Ovary (tissue), 7 donors: ENCODE measurements at regions not wholly inside any gene's neighbourhood (a gene's known extent, or its start where the extent isn't known, plus 50 kb on each side); places are given as distances from the start of the nearest gene placed in this dataset.

Source experiments
- DNase-seq, 5 donors: peaks; one replicate each; pipeline ENCODE4 v3.0.0-alpha.2; 2019 to 2020
- H3K27ac ChIP-seq, 2 donors: fragments of 200-600 bp; one replicate each; pipeline versions ENCODE4 v1.5.1 to v1.8.0; 2019 to 2022
- H3K27me3 ChIP-seq: fragments of 200-600 bp; one replicate; pipeline ENCODE4 v1.8.0; 2022
- H3K36me3 ChIP-seq: fragments of 200-600 bp; sonication (generic); one replicate; pipeline ENCODE4 v1.5.1; 2019
- H3K4me1 ChIP-seq: one replicate; pipeline ENCODE4 v1.8.1; 2013; ENCODE audit warnings: mild to moderate bottlenecking, moderate library complexity; ENCODE audit not compliant: insufficient read depth
- H3K4me3 ChIP-seq: fragments of 200-600 bp; sonication (generic); one replicate; pipeline ENCODE4 v1.5.1; 2017
- H3K9me3 ChIP-seq, 2 donors: fragments of 200-600 bp in 1 of 2; sonication (generic) in 1 of 2; one replicate each; pipeline versions ENCODE4 v1.5.1 to v1.8.1; 2013 to 2019; ENCODE audit warnings: mild to moderate bottlenecking in 1 of 2, moderate library complexity in 1 of 2
- EP300 ChIP-seq: sonication (generic); formaldehyde crosslinking; IDR thresholded peaks from one replicate; pipeline ENCODE4 v1.6.1; 2017; ENCODE audit warnings: antibody characterized with exemption
- POLR2A ChIP-seq: fragments of 450-650 bp; IDR thresholded peaks from one replicate; pipeline ENCODE4 v1.6.1; 2017; ENCODE audit warnings: antibody characterized with exemption, mild to moderate bottlenecking, moderate library complexity
- WGBS, 3 donors: extraction: QIAGEN DNeasy Blood & Tissue Kit in 1 of 3; methylation state at CpG; one replicate each; pipeline versions ENCODE4 v1.1.5 to v1.1.7; 2013 to 2017; 5-methylcytosine and 5-hydroxymethylcytosine counted together
- intact Hi-C, 4 donors: fragments of 100-400 bp; cut with DNase I; formaldehyde crosslinking; loops; one replicate each; pipeline versions ENCODE4 v1.11.0 to v1.15.1; 2022 to 2023
- TF ChIP-seq, protein P1 (sequence below), 3 donors: fragments of 450-650 bp in 2 of 3; fragments of 200-600 bp in 1 of 3; IDR thresholded peaks; one replicate each; pipeline versions ENCODE4 v1.5.1 to v1.8.0; 2016 to 2022; ENCODE audit warnings: antibody characterized with exemption in 3 of 3, mild to moderate bottlenecking in 1 of 3
- donor health status: DM: no; HTN: no; CAD: no; lungs with moderate emphysema.
- donor health status: DM: no; HTN: no; CAD: no.
- donor health status: Bipolar disorder and iron deficiency.
- donor health status: DM: no; HTN: no; CAD: no.
- donor health status: DM: yes; HTN: yes; CAD: no.

GRCh38 chr11:26851696-26852095 is 129.8 kb upstream of the SLC5A12 start:
- no peaks in the 10 kb centered on the region for H3K4me1 ChIP-seq
- WGBS, 3 donors: 88 to 92% (median 89%) methylated on average over 4 of the region's 4 CpGs
- no peak for TF ChIP-seq EP300
- no peak for TF ChIP-seq POLR2A
- TF ChIP-seq, protein P1, sequence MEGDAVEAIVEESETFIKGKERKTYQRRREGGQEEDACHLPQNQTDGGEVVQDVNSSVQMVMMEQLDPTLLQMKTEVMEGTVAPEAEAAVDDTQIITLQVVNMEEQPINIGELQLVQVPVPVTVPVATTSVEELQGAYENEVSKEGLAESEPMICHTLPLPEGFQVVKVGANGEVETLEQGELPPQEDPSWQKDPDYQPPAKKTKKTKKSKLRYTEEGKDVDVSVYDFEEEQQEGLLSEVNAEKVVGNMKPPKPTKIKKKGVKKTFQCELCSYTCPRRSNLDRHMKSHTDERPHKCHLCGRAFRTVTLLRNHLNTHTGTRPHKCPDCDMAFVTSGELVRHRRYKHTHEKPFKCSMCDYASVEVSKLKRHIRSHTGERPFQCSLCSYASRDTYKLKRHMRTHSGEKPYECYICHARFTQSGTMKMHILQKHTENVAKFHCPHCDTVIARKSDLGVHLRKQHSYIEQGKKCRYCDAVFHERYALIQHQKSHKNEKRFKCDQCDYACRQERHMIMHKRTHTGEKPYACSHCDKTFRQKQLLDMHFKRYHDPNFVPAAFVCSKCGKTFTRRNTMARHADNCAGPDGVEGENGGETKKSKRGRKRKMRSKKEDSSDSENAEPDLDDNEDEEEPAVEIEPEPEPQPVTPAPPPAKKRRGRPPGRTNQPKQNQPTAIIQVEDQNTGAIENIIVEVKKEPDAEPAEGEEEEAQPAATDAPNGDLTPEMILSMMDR (IDR thresholded peaks at IDR 0.05): no peak

GRCh38 chr11:26858098-26858497 is 135.8 kb upstream of the FIBIN start:
- no peak for DNase-seq

More at GRCh38 chr11:26851696-26852095, 129.8 kb upstream of the SLC5A12 start:
- no peaks in the 10 kb centered on the region for H3K36me3 ChIP-seq
- no peak overlapping the region for H3K27ac ChIP-seq
- DNase-seq: no peak
- no peak overlapping the region for H3K4me3 ChIP-seq
- no peaks in the 10 kb centered on the region for H3K27me3 ChIP-seq
- H3K9me3 ChIP-seq: no peaks in the 10 kb centered on the region
- intact Hi-C loops: no loop called here

GRCh38 chr11:26859416-26859815 is 134.5 kb upstream of the FIBIN start:
- intact Hi-C loops: no loop called here
- Histone ChIP-seq H3K4me3 (no peak overlapping the region), H3K9me3 (no peaks in the 10 kb centered on the region), H3K36me3 (no peaks in the 10 kb centered on the region), H3K4me1 (no peaks in the 10 kb centered on the region), H3K27ac (no peak overlapping the region), H3K27me3 (no peaks in the 10 kb centered on the region)
- DNase-seq: no peak
- 75 to 78% (median 75%) methylated on average over 3 of the region's 3 CpGs for WGBS, 3 donors
- TF ChIP-seq, protein P1 (IDR thresholded peaks at IDR 0.05): no peak
- TF ChIP-seq EP300 (no peak), POLR2A (no peak)

More at GRCh38 chr11:26858098-26858497, 135.8 kb upstream of the FIBIN start:
- TF ChIP-seq, protein P1 (IDR thresholded peaks at IDR 0.05): no peak
- TF ChIP-seq POLR2A (no peak), EP300 (no peak)
- Histone ChIP-seq H3K4me3 (no peak overlapping the region), H3K36me3 (no peaks in the 10 kb centered on the region), H3K27me3 (no peaks in the 10 kb centered on the region), H3K4me1 (no peaks in the 10 kb centered on the region), H3K9me3 (no peaks in the 10 kb centered on the region), H3K27ac (no peak overlapping the region)
- intact Hi-C loops: no loop called here

DNA sequence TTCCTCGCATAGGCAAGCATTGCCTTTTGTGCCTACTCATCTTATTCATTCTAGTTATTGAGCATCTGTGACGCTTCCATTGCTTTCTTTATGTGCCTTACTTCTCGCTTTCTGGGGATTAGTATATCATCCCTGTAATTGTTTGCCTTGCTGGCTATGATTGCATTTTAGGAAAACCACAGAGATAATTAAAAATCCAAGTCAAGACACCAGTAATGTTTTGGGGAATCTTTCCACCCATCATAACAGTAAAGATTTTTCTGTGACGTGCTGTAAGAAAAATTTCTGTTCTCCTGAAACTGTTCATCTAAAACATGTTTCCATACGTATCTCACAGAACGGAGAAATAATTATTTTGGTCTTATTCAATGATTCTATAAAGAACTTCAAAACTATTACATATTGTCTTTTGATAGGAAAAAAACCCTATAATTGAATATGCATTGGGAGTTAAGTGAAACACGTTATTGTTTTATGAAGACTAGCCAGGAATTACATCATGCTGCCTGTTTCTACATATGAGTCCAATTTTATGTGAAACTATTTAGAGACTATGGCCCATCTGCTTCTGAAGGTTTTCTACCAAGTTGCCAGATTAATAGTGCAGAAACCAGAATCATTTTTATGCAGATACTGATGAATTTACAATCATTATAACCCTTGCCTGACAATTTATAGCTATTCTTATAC is 133.7 kb upstream of the FIBIN start:
- Histone ChIP-seq H3K4me3 (no peak overlapping the region), H3K9me3 (no peaks in the 10 kb centered on the region), H3K27me3 (no peaks in the 10 kb centered on the region), H3K27ac (no peak overlapping the region), H3K36me3 (no peaks in the 10 kb centered on the region), H3K4me1 (no peaks in the 10 kb centered on the region)
- no peak for DNase-seq
- intact Hi-C loops: no loop called here
- 81 to 86% (median 83%) methylated on average over 7 of the region's 7 CpGs for WGBS, 3 donors
- TF ChIP-seq EP300: no peak
- TF ChIP-seq POLR2A: no peak
- TF ChIP-seq, protein P1 (IDR thresholded peaks at IDR 0.05): no peak
